ENCODE measurements at regions not wholly inside any gene's neighbourhood (a gene's known extent, or its start where the extent isn't known, plus 50 kb on each side); places are given as distances from the start of the nearest gene placed in this dataset.

- no peak for DNase-seq (ENCODE audit: low spot score)
These were observed 56.8 kb upstream of the GTF3A start for GRCh38 chr13:27367570-27367969.

GRCh38 chr13:27370305-27370872, 54.0 kb upstream of the GTF3A start:
- no peak for DNase-seq (ENCODE audit: low spot score)

GRCh38 chr13:27371932-27372331, 52.5 kb upstream of the GTF3A start:
- DNase-seq (ENCODE audit: low spot score): no peak

GRCh38 chr13:27372896-27373295, 51.5 kb upstream of the GTF3A start:
- DNase-seq (ENCODE audit: low spot score): no peak

GRCh38 chr13:27374126-27374613, 50.2 kb upstream of the GTF3A start:
- no peak for DNase-seq (ENCODE audit: low spot score)
